Stimulated activated CD8-positive, alpha-beta memory T cell treated with anti-CD3 and anti-CD28 coated beads, Interleukin-4, amount 100 ng/mL, for 48 hours (primary cell): ENCODE measurements at regions not wholly inside any gene's neighbourhood (a gene's known extent, or its start where the extent isn't known, plus 50 kb on each side); places are given as distances from the start of the nearest gene placed in this dataset.
"Not testable (repeated sequence)": the region's sequence is repeated elsewhere in the genome, so short reads cannot be mapped to it uniquely, and the experiment has no call there.

Experiments used
- DNase-seq: peaks from one replicate; pipeline ENCODE4 v3.0.0-alpha.2; 2020

DNA sequence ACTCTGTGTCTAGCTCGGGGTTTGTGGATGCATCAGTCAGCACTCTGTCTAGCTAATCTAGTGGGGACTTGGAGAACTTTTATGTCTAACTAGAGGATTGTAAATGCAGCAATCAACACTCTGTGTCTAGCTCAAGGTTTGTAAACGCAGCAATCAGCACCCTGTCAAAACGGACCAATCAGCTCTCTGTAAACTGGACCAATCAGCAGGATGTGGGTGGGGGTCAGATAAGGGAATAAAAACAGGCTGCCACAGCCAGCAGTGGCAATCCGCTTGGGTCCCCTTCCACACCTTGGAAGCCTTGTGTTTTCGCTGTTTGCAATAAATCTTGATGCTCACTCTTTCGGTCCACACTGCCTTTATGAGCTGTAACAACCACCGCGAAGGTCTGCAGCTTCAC, 920.7 kb upstream of the FOXG1 start:
- DNase-seq: no peak

DNA sequence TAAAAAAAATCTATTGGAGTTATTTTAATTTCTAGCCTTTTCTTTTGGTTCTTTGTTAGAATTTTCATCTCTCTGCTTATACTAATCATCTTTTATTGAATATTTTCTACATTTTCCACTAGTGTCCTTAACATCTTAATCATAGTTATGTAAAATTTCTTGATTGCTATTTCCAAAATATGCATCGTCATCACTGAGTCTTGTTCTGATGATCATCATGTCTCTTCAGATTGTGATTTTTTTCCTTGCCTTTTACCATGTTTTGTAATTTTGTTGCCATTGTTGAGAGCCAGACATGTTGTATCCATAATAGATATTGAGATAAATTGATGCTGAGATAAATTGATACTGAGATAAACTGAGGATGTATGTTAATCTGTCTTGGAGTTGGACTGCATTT, 919.1 kb upstream of the FOXG1 start:
- not testable (repeated sequence) for DNase-seq

DNA sequence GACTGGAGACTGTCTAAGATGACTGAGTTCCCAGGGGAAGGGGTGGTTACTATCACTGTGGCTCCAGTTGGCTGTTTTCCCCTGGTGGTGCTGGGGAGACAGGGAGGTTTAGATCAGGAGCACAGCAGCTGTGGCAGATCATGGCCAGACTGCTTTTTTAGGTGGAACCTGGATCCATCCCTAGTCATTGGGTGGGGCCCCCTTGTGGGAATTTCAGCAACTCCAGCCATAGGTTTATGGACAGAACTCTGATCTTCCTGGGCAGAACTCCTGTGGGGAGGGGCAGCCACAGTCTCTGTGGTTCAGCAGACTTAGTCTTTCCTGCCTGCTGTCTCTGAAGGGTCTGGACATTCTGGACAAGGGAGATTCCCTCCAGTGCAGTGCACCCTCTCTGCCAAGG, 917.4 kb upstream of the FOXG1 start:
- not testable (repeated sequence) for DNase-seq

DNA sequence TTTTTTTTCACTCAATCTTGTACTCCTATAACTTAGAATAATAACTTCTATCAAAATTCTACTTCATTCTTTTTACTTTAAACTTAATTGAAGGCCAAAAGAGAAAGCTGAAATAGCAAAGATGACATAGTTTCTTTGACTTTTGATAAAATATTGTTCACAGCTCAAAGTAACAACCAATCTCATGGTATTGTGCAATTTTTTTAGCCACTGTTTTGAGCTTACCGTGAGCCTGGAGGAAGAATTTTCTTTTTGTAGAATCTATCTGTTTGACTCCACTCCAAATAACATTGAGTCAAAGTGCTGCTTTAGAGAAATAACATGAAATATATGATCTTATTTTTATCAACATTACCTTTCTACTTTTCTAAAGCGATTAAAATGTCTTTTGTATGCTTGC, 903.9 kb upstream of the FOXG1 start:
- no peak for DNase-seq

DNA sequence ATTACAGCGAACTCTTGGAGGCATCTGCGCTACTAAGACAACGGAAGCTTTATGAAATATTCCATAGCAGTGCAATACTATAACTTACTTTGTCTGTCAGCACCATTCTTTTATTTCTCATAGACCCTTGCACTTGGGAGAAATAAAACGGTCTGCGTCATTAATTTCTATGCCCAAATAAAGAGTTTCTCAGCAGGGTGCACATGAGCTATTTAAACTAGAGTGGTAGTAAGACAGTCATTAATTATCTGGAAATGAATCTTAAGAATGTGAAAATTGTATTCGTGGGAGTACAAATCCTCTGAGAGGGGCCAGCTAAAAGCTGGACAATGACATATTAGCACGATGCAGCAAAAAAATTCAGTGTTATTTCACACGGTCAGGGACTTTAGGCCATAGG, 903.4 kb upstream of the FOXG1 start:
- no peak for DNase-seq

DNA sequence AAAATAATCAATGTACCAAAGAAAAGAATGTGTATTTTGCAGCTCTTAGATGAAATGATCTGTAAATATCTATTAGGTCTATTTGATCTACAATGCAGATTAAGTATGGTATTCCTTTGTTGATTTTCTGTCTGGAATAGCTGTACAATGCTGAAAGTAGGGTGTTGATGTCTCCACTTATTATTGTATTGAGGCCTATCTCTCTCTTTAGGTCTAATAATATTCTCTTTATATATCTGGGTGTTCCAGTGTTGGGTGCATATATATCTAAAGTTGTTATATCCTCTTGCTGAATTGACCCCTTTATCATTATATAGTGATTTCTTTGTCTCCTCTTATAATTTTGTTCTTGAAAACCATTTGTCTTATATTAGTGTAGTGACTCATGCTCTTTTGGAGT, 885.5 kb upstream of the FOXG1 start:
- DNase-seq: no peak

DNA sequence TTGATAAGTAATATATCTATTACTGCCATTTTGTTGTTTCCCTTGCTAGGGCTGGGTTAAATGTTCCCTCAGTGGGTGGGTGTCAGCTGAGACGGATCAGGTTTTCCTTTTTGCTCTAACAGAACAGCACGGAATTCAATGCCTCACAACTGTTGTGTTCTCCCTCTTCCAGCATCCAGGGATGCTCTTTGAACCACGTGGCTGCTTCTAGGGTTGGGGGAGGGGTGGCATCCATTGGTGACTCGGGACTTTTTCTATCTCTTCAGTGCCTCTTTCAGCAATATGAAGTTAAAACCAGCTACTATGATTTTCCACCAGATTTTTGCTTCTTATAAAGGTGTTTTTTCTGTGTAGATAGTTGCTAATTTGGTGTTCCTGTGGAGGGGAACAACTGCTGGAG, 884.9 kb upstream of the FOXG1 start:
- no peak for DNase-seq

DNA sequence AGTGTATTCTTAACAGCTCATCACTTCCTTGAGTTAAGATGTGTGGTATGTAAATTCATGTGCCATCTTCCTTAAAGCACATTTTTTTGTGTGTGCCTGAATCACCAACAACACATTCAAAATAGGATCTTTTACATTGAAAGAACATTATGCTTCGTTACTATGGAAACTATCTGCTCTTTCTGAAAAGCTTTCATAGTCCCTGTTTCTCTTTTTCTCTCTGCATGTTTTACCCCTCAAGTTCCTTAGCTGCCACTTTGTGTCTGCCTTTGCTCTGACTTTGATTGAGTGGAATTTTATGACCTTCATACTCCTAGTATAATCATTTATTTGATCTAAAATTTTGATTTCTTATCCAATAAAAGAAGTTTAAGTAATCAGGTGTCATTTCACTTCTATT, 880.3 kb upstream of the FOXG1 start:
- no peak for DNase-seq

DNA sequence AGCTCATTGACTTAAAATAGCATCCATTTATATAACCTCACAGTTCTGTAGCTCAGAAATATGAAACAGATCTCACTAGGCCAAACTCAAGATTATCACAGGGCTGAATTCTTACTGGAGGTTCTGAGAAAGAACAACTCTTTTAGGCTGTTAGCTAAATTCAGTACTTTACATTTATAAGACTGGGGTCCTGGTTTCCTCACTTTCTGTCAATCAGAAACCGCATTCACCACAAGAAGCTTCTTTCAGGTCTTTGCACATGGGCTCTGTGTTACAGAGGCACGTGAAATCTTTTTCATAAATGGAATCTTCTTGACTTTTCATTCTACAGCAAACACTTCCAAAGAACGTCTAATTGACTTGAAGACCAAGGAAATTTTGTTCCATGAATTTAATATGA, 876.3 kb upstream of the FOXG1 start:
- DNase-seq: no peak

DNA sequence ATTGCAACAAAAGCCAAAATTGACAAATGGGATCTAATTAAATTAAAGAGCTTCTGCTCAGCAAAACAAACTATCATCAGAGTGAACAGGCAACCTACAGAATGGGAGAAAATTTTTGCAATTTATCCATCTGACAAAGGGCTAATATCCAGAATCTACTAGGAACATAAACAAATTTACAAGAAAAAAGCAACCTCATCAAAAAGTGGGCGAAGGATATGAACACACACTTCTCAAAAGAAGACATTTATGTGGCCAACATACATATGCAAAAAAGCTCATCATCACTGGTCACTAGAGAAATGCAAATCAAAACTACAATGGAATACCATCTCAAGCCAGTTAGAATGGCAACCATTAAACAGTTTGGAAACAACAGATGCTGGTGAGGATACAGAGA, 858.1 kb upstream of the FOXG1 start:
- DNase-seq: not testable (repeated sequence)

DNA sequence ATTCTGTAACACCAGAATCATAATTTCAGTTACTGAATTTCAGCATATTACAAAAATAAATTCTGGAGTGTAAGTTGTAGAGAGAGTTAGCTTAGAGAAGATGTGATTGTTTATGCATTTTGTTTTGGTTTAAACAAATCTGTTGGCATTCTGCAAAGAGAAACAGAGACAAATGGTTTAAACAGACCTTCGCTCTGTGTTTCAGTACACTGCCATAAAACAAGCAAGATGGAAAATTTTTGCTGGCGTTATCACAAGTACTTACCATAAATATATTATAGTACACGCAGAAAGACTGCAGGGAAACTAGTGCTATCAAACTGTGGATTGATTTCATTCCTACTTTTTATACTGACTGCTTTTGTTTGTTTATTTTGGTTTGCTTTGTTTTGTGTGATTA, 850.3 kb upstream of the FOXG1 start:
- no peak for DNase-seq

DNA sequence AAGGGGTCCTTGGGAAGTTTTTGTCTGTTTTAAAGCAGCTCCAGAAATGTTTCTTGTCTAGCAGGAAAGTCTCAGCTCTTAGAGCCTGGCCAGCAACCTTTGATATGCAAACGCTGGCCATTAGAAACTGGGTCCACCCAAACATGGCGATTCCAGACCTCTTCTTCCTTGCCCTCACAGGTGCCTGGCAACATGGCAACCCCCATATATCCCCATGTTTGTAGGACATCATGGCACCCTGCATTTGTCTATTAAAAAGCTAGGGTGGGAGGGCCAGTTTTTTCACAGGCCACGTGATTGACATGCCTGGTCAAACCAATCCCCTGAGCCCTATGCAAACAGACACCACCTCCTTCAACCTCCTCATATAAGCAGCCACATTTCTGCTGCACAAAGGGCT, 848.7 kb upstream of the FOXG1 start:
- DNase-seq: no peak

DNA sequence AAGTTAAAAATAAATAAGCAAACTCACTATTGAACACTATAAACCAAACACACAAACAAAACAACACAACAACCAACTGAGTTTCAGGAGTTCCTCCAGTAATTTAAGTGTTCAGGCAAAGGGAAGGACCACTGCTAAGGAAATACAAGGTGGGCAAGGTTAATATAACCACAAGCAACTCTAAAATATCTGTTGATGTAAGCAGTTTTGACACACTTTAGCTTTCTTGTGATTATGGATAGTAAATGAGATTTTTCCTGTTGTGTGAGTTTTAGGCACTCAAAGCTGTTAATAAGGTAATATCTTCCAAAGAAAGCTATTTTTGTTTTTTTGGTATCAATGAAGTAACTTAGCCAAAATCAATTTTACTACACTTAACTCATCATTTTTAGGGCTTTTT, 839.1 kb upstream of the FOXG1 start:
- DNase-seq: no peak

DNA sequence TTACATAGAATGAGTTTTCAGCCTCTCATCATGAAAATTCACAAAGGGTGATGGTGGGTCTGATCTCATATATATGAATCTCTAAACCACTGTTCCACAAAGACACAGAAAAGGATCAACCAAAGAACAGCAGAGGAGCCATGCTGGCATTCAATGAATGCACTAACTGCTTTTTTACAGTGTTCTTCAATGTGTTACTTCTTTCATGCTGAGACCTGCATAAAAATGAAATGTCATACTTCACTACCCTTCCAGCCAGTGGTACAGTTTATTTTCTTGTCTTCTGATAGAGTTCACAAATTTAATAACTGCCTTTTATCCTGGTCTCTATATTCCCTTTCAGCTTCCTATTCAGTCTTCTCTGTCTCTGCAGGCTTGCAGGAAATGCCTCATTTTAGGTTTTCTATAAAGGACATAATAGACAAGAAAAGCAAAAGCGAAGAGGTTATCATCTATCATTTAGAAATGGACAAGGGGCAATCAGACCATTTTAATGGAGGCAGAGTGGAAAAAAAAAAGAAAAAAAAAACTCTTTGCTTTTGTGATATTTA, 836.7 kb upstream of the FOXG1 start:
- no peak for DNase-seq

DNA sequence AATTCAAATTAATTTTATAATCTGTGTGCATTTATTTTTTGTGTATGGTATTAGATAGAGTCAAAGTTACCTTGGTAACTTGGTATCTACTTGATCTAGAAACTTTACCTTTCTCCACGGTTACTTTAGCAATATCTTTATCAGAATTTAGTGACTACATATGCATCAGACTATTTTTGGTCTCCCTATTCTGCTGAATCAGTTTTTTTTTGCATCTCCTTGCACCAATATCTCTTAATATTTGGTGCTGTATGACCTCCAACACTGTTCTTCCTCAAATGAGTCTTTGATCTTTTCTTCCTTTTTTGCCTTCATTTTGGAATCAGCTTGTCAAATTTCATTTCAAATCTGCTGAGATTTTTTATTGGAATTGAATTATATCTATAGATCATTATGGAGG, 828.2 kb upstream of the FOXG1 start:
- DNase-seq: no peak

DNA sequence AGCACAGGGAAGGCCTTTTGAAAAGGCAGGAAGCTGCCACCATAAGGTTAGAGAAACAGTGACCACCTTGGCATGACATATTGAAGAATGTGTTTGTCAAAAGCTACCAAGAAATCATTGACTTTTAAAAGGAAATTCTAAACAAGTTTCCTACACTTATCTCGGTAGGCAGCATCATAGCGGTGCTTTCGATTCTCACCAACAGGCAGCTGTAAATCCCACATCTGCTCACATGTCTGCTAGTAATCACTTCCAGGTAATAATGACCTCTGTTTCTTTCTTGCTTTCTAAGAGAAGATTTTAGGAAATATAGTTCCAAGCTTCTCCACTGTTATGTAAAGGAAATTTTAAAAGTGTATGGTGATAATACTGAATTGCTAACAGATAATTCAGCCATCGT, 821.1 kb upstream of the FOXG1 start:
- no peak for DNase-seq

DNA sequence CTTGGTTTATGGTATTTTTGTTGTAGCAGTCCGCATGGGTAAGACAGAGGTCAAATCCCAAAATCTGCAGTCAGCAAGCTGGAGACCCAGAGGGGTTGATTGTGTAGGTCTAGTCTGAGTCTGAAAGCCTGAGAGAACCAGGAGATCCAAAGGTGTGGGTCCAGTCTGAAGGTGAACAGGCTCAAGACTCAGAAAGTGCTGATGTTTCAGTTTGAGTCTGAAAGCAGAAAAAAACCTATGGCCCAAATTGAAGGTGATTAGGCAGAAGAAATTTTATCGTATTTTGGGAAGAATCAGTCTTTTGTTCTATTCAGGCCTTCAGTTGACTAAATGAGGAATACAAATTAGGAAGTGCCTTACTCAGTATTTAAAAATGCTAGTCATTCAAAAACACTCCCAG, 807.8 kb upstream of the FOXG1 start:
- DNase-seq: no peak

DNA sequence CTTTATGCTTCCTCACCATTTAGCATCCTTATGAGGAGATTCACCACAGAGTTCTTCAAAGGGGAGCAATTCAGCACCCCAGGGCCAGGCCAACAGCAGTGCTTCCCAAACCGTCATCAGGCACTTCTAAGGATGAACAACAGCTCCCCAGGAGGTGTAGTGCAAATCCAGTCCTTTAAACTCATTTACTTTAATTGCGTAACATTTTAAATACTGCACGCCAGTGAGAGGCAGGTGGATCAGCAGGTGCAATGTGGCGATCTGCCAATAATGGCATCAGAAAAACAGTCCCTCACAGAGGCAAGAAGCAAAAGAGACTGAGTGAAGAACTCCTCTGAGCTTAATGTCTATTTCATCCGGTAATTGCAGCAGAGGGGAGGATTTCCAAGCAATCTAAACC, 770.9 kb upstream of the FOXG1 start:
- no peak for DNase-seq

DNA sequence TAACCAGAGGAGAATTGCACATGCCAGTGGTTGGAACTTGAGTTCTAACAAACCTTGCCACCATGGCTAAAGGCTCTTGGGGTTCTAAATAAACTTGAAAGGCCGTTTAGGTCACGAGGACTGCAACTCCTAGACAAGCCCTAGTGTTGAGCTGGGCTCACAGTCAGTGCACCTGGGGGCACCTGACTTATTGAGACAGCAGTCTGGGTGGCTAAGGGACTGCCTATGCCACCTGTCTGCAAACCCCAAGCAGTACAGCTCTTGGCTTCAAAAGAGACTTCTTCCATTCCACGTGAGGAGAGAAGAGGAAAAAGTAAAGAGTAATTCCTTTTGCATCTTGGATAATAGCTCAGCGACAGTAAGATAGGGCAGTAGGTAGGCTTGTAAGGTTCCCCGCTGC, 765.6 kb upstream of the FOXG1 start:
- DNase-seq: no peak

DNA sequence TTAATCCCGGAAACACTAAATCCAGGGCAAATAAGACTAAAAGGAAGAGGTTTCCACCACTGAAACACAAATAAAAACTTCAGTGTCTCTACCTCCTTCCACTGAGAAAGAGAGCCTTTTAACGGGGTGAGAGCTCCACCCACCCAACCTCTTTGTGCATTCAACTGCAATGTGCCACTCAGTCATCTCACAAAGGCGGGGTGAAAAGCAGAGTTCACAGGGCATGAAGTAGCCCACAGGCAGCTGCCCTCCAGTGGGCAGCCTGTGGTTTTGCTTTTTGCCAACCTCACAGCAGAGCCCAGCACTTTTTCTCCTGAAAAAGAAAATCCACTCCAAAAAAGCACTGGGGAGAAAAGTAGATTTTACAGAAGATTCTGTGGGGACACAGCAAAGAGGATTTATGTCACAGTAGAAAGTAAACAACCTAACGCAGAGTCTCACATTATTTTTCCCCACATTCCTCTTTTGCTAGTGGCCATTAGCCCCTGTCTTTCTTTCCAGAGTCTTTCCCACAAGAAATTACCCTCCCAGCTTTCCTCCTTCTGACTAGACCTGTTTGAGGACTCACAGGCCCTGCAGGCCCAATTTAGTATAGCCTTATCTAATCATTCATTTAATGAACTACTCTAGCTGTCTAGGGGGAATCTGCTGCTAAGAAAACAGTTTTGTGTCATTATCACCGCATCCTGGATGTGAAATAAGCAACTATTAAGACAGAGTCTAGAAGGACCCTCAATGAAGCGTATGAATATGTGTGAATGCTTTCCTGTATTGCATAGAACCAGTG, 753.8 kb upstream of the FOXG1 start:
- DNase-seq: no peak

DNA sequence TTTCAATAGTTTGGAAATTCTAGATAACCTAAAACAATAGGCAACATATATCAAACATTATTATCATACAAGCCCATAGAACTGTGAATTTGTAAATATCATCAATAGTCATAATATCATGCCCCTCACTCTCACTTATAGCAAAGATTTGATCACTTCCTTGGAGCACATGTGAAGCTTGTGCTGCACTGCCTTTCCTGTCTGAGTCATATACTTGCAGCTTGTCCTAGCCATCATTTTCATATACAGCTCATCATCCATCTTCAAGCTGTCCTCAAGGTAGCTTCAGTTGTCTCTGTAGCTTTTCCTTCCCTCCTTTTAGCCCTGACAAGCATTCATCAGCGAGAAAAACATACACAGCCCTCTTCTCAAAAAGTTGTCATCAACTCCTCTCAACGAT, 746.5 kb upstream of the FOXG1 start:
- no peak for DNase-seq

DNA sequence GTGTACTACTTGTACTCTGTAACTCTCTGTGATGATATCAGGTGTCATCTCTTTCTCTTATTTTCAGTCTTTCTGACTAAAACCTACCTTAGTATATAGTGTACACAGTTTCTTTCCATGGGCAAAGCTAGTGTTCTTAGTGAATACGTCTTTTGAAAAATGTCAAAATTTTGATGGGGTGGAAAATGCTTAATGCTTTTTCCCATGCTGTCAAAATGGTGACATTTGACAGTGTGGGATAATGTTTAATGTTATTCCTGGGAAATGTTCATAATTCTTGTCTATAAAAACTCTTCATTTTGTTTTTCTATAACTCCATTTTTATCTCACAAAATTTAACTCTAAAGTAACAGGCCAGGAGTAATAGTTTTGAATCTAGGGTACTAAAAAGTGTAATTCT, 742.7 kb upstream of the FOXG1 start:
- no peak for DNase-seq

DNA sequence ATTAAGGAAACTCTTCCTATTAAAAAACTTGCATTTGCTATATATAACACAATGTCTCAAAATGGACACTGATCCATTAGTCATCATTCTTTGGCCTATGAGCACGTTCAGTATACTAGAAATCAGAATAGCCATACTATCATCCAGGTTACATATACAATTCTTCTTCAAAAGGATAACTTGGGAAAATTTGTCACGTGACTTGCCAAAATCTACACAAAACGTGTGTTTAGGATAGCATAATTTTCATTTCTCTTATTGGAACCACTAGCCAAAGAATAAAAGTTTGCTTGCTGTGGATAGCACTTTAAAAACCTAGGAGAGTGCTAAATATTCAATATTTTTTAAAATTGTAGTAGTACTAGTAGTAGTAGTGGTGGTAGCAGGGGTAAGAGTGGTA, 714.3 kb upstream of the FOXG1 start:
- DNase-seq: no peak

DNA sequence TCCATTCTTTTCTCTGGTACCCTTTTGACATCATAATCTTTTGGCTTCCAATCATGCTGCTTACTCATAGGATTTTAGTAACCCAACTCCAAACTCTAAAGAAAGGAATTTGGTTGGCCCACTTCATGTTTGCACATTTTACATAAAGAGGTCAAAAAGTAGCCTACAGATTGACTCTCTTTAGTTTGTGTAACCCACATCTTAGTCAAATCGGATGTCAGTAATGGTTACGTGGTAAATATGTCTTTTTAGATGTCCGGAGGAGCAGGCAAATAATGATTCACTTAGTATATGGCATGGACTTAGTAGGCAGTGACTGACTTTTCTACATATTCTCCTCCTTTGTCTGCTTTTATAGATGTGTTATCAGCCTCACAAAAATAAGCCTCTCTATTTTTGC, 711.6 kb upstream of the FOXG1 start:
- no peak for DNase-seq
